ENCODE measurements at regions not wholly inside any gene's neighbourhood (a gene's known extent, or its start where the extent isn't known, plus 50 kb on each side); places are given as distances from the start of the nearest gene placed in this dataset.

DNA sequence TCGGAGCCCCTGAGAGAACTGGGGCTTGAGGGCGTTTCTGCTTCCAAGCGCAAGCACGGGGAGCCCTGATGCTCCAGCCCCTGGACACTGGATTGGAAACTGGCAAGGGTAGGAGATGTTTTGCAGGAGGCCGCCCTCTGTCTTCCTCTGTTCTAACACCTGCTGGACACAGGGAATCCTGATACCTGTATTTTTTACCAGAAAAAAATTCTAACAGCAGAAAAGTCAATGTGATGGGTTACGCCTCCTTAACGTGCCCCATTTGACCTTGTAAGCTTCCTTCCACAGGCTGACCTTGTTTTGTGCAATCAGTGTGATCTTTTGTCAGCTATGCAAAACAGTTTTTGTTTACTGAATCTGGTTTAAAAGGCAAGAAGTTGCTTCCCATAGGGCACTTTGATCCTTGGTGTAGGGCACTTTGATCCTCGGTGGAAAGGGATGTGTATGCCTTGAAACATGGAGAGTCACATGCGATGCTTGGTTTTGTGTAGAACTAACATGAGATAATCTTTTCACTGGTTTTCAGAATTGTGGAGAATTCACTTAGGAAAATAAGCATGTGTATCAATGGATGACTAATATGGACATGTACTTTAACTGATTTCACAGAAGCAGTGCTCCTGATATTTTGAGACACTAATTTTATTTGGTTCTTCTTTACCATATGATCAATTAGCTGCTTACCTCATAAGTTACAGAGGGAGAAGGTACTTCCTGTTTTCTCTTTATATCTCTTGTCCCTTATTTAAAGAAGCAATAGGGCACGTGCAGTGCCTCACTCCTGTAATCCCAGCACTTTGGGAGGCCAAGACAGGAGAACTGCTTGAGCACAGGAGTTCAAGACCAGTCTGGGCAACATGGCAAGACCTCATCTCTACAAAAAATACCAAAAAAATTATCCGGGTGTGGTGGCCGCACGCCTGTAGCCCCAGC, 59.9 kb upstream of the MAP3K4 start:
- TF ChIP-seq, protein P1, sequence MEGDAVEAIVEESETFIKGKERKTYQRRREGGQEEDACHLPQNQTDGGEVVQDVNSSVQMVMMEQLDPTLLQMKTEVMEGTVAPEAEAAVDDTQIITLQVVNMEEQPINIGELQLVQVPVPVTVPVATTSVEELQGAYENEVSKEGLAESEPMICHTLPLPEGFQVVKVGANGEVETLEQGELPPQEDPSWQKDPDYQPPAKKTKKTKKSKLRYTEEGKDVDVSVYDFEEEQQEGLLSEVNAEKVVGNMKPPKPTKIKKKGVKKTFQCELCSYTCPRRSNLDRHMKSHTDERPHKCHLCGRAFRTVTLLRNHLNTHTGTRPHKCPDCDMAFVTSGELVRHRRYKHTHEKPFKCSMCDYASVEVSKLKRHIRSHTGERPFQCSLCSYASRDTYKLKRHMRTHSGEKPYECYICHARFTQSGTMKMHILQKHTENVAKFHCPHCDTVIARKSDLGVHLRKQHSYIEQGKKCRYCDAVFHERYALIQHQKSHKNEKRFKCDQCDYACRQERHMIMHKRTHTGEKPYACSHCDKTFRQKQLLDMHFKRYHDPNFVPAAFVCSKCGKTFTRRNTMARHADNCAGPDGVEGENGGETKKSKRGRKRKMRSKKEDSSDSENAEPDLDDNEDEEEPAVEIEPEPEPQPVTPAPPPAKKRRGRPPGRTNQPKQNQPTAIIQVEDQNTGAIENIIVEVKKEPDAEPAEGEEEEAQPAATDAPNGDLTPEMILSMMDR (IDR thresholded peaks at IDR 0.05; ENCODE audit: borderline replicate concordance, insufficient read depth, low read depth, low read length): no peak
- no peak overlapping the region for H3K4me3 ChIP-seq (ENCODE audit: low read depth, low read length)

- H3K4me3 ChIP-seq (ENCODE audit: low read depth, low read length): no peak overlapping the region
- TF ChIP-seq, protein P1 (IDR thresholded peaks at IDR 0.05; ENCODE audit: borderline replicate concordance, insufficient read depth, low read depth, low read length): no peak
Measured at GRCh38 chr6:160933256-160933655, 58.3 kb upstream of the MAP3K4 start.

GRCh38 chr6:160934157-160934556, 57.4 kb upstream of the MAP3K4 start:
- TF ChIP-seq, protein P1 (IDR thresholded peaks at IDR 0.05; ENCODE audit: borderline replicate concordance, insufficient read depth, low read depth, low read length): no peak
- H3K4me3 ChIP-seq (ENCODE audit: low read depth, low read length): no peak overlapping the region

GRCh38 chr6:160940197-160940596, 51.4 kb upstream of the MAP3K4 start:
- TF ChIP-seq, protein P1 (IDR thresholded peaks at IDR 0.05; ENCODE audit: borderline replicate concordance, insufficient read depth, low read depth, low read length): no peak

More at GRCh38 chr6:160940197-160940596, 51.4 kb upstream of the MAP3K4 start:
- H3K4me3 ChIP-seq (ENCODE audit: low read depth, low read length): no peak overlapping the region

Data from GM12875 (cell line).